Esophagus squamous epithelium (tissue), 5 donors: ENCODE measurements at regions not wholly inside any gene's neighbourhood (a gene's known extent, or its start where the extent isn't known, plus 50 kb on each side); places are given as distances from the start of the nearest gene placed in this dataset.

ENCODE experiments used
- DNase-seq: peaks from one replicate; lab custom pipeline; 2025; lab: John Stamatoyannopoulos, UW
- H3K27ac ChIP-seq, 4 donors: fragments of 200-600 bp; sonication (generic); one replicate each; pipeline ENCODE4 v1.5.1; 2016 to 2019; ENCODE audit warnings: mild to moderate bottlenecking in 1 of 4
- H3K27me3 ChIP-seq, 4 donors: fragments of 200-600 bp; sonication (generic); 1 replicate in 3 of 4; 2 replicates in 1 of 4; pipeline versions ENCODE4 v1.5.1 to v1.6.0; 2017 to 2021; ENCODE audit warnings: antibody characterized with exemption in 1 of 4
- H3K36me3 ChIP-seq, 3 donors: fragments of 200-600 bp; sonication (generic); one replicate each; pipeline ENCODE4 v1.5.1; 2016 to 2019
- H3K4me1 ChIP-seq, 3 donors: fragments of 200-600 bp; sonication (generic); one replicate each; pipeline ENCODE4 v1.5.1; 2017 to 2019
- H3K4me3 ChIP-seq, 4 donors: fragments of 200-600 bp; sonication (generic); 1 replicate in 3 of 4; 2 replicates in 1 of 4; pipeline ENCODE4 v1.5.1; 2016 to 2019; ENCODE audit warnings: mild to moderate bottlenecking in 2 of 4, moderate library complexity in 1 of 4
- H3K9me3 ChIP-seq, 3 donors: fragments of 200-600 bp; sonication (generic); one replicate each; pipeline ENCODE4 v1.5.1; 2016 to 2019
- POLR2A ChIP-seq, 4 donors: fragments of 450-650 bp; IDR thresholded peaks; one replicate each; pipeline ENCODE4 v1.6.1; 2017; ENCODE audit warnings: antibody characterized with exemption in 4 of 4, mild to moderate bottlenecking in 4 of 4, moderate library complexity in 3 of 4
- WGBS, 2 donors: methylation state at CpG; one replicate each; pipeline ENCODE4 v1.1.5; 2018; 5-methylcytosine and 5-hydroxymethylcytosine counted together
- intact Hi-C: fragments of 100-400 bp; cut with DNase I; formaldehyde crosslinking; loops from one replicate; pipeline ENCODE4 v1.15.0; 2022
- TF ChIP-seq, protein P1 (sequence below), 6 experiments: fragments of 450-650 bp in 4 of 6; fragments of 200-600 bp in 2 of 6; sonication (generic) in 2 of 6; IDR thresholded peaks; one replicate each; pipeline ENCODE4 v1.5.1; 2016 to 2019; ENCODE audit warnings: antibody characterized with exemption in 6 of 6, mild to moderate bottlenecking in 4 of 6, moderate library complexity in 4 of 6
- donor health status: DM: yes; HTN: yes; CAD: no.

DNA sequence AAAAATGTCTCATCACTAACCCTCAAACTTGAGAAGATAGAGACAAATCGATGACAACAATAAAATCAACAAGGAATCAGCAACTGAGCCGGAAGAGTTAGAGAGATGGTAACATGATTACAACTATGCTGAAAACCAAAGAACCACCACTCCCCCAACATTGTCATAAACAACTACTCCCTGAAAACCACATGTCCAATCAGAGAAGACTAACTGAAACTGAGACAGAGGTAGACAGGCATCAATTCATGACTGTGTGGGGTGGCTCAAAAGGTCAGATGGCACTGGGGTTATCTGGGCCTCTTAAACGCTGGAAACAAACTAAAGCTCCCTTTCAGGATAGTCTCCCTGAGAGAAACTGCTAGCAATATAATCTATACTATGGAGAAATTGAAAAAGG is 488.8 kb downstream of the KCTD12 start:
- Histone ChIP-seq H3K4me3 (no peak overlapping the region), H3K27ac (no peak overlapping the region), H3K27me3 (no peaks in the 10 kb centered on the region), H3K9me3 (no peaks in the 10 kb centered on the region), H3K36me3 (no peaks in the 10 kb centered on the region), H3K4me1 (no peaks in the 10 kb centered on the region)
- no peak for DNase-seq
- TF ChIP-seq POLR2A (IDR thresholded peaks at IDR 0.05): no peak
- TF ChIP-seq, protein P1, sequence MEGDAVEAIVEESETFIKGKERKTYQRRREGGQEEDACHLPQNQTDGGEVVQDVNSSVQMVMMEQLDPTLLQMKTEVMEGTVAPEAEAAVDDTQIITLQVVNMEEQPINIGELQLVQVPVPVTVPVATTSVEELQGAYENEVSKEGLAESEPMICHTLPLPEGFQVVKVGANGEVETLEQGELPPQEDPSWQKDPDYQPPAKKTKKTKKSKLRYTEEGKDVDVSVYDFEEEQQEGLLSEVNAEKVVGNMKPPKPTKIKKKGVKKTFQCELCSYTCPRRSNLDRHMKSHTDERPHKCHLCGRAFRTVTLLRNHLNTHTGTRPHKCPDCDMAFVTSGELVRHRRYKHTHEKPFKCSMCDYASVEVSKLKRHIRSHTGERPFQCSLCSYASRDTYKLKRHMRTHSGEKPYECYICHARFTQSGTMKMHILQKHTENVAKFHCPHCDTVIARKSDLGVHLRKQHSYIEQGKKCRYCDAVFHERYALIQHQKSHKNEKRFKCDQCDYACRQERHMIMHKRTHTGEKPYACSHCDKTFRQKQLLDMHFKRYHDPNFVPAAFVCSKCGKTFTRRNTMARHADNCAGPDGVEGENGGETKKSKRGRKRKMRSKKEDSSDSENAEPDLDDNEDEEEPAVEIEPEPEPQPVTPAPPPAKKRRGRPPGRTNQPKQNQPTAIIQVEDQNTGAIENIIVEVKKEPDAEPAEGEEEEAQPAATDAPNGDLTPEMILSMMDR (IDR thresholded peaks at IDR 0.05): no peak
- intact Hi-C loops: no loop called here
- WGBS, 2 donors: 61 to 78% methylated on average over 3 of the region's 3 CpGs

DNA sequence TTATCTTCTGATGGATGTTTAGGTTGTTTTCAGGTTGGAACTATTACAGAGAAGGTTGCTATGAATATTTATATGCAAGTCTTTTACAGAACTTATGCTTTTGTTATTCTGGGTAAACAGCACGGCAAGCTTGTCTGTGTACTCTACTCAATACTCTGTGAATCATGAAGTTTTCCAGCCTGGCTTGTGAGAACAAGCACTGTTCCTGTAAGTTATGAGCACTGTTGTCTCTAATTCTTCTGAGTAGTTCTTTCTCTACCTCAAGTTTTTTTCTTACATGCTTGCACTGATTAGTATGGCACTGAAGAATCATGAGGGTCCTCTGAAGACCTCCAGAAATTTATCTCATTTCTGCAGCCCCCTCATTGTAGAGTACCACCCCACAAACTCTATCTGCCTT is 496.9 kb downstream of the KCTD12 start:
- no peak for DNase-seq
- no peaks in the 10 kb centered on the region for H3K9me3 ChIP-seq

DNA sequence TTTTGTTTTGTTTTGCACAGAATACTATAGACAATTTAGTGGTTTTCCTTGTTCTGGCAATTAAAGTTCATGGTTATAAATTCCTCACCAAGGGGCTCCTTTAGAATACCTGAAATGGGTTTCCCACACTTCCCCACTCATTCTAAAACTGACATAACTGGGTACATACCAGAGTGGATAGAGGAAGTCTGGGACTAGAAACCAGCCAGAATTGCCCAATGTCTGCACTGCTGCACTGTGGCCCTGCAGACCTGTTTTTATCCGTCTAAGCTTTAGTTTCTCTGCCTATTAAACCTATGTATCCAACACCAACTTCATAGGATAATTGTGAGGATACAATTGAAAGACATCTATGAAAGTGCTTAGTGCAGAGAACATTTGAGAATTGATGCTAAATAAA is 498.6 kb downstream of the KCTD12 start:
- H3K4me1 ChIP-seq: no peaks in the 10 kb centered on the region
- intact Hi-C loops: no loop called here
- TF ChIP-seq POLR2A (IDR thresholded peaks at IDR 0.05): no peak
- TF ChIP-seq, protein P1 (IDR thresholded peaks at IDR 0.05): no peak
- no peak overlapping the region for H3K4me3 ChIP-seq
- H3K27ac ChIP-seq: no peak overlapping the region
- no peaks in the 10 kb centered on the region for H3K9me3 ChIP-seq
- 40 to 87% methylated on average over 1 of the region's 1 CpG for WGBS, 2 donors
- H3K27me3 ChIP-seq: no peaks in the 10 kb centered on the region
- no peak for DNase-seq
- no peaks in the 10 kb centered on the region for H3K36me3 ChIP-seq

More for the DNA sequence above, 496.9 kb downstream of the KCTD12 start:
- intact Hi-C loops: no loop called here
- no peak overlapping the region for H3K27ac ChIP-seq
- no peaks in the 10 kb centered on the region for H3K36me3 ChIP-seq
- WGBS, 2 donors: 27 to 33% methylated on average over 1 of the region's 1 CpG
- H3K4me1 ChIP-seq: no peaks in the 10 kb centered on the region
- H3K4me3 ChIP-seq: no peak overlapping the region
- TF ChIP-seq, protein P1 (IDR thresholded peaks at IDR 0.05): no peak
- TF ChIP-seq POLR2A (IDR thresholded peaks at IDR 0.05): no peak
- H3K27me3 ChIP-seq: no peaks in the 10 kb centered on the region

DNA sequence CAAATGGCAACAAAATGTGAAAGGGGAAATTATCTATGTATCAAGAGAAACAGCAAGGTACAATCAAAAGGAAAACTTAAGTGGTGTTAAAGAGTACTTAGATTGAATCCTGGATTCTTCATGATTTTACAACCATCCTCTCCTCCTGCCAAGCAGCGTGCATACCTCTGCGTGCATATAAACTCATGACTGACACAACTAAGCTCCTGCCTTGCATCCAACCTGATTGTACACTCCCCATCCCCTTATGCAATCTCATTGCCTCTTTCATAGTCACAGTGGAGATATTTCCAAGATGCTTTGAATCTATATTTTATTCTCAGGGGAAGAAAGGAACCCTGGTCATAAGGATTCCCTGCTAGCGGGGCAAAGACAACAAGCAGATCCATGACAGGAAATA is 499.9 kb downstream of the KCTD12 start:
- Histone ChIP-seq H3K4me1 (no peaks in the 10 kb centered on the region), H3K27me3 (no peaks in the 10 kb centered on the region), H3K36me3 (no peaks in the 10 kb centered on the region), H3K27ac (no peak overlapping the region), H3K9me3 (no peaks in the 10 kb centered on the region), H3K4me3 (no peak overlapping the region)
- intact Hi-C loops: no loop called here
- DNase-seq: no peak
- TF ChIP-seq, protein P1 (IDR thresholded peaks at IDR 0.05): no peak
- no peak for TF ChIP-seq POLR2A (IDR thresholded peaks at IDR 0.05)
- 79 to 84% methylated on average over 3 of the region's 3 CpGs for WGBS, 2 donors

DNA sequence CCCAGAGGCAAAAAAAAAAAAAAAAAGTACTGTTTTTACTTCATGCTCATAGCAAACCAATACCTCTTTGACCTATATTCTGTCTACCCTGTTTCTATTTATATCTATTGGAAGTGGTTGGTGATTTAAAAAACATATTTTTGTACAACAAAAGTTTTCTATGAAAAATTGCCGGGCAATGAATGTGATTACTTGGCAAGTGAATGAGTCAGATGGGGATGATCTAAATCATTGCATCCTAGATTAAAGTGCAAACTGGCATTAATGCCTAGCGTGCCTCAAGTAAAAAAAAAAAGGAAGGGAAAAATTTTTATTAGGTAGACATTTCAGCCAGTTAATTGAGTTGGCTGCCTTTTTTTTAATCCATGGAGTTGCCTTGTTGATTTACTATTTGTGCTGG is 500.6 kb downstream of the KCTD12 start:
- no peak overlapping the region for H3K4me3 ChIP-seq
- no peaks in the 10 kb centered on the region for H3K36me3 ChIP-seq
- H3K4me1 ChIP-seq: no peaks in the 10 kb centered on the region
- no peaks in the 10 kb centered on the region for H3K9me3 ChIP-seq
- H3K27ac ChIP-seq: no peak overlapping the region
- no peak for TF ChIP-seq POLR2A (IDR thresholded peaks at IDR 0.05)
- TF ChIP-seq, protein P1 (IDR thresholded peaks at IDR 0.05): no peak
- 73 to 77% methylated on average over 2 of the region's 2 CpGs for WGBS, 2 donors
- no peaks in the 10 kb centered on the region for H3K27me3 ChIP-seq
- intact Hi-C loops: no loop called here
- no peak for DNase-seq
